ENCODE measurements at regions not wholly inside any gene's neighbourhood (a gene's known extent, or its start where the extent isn't known, plus 50 kb on each side); places are given as distances from the start of the nearest gene placed in this dataset.
A peak's percentile ranks its signal among the peaks of the same experiment; 100 is the strongest.

GRCh38 chr4:176569301-176569700, 223.4 kb downstream of the VEGFC start:
- H3K27ac ChIP-seq: no peak overlapping the region
- no peaks in the 10 kb centered on the region for H3K36me3 ChIP-seq
- TF ChIP-seq POLR2AphosphoS5 (IDR thresholded peaks at IDR 0.05) (no peak), CTCF (IDR thresholded peaks at IDR 0.05) (no peak), POLR2A (IDR thresholded peaks at IDR 0.05) (no peak), EP300 (IDR thresholded peaks at IDR 0.05) (no peak)
- no peaks in the 10 kb centered on the region for H3K27me3 ChIP-seq
- H3K9me3 ChIP-seq: no peaks in the 10 kb centered on the region
- no peaks in the 10 kb centered on the region for H3K4me1 ChIP-seq
- no peak overlapping the region for H3K4me3 ChIP-seq
- WGBS, 5 donors: 27 to 59% (median 40%) methylated on average over 2 of the region's 2 CpGs
- no peak for DNase-seq
- intact Hi-C loops (cut with DNase I; ENCODE audit: low total_unique reads): no loop called here

DNA sequence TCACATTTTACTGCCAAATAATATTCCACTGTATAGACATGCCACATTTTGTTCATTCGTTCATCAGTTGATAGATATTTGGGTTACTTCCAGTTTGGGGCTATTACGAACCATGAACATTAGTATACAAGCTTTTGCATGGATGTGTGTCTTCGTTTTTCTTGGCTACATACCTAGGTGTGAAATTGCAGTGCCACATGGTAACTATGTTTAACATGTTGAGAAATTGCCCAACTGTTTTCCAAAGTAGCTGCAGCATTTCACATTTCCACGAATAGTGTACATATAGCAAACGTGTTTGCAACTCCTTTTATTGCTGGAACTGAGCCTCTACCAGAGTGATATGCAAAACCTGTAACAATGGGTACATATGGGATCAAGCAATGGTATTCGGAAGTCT, 221.5 kb downstream of the VEGFC start:
- Histone ChIP-seq H3K4me1 (no peaks in the 10 kb centered on the region), H3K27me3 (no peaks in the 10 kb centered on the region), H3K4me3 (no peak overlapping the region), H3K36me3 (no peaks in the 10 kb centered on the region), H3K27ac (no peak overlapping the region), H3K9me3 (no peaks in the 10 kb centered on the region)
- intact Hi-C loops (cut with DNase I; ENCODE audit: low total_unique reads): no loop called here
- 71 to 79% (median 73%) methylated on average over 6 of the region's 6 CpGs for WGBS, 5 donors
- TF ChIP-seq POLR2AphosphoS5 (IDR thresholded peaks at IDR 0.05): no peak
- no peak for TF ChIP-seq POLR2A (IDR thresholded peaks at IDR 0.05)
- no peak for TF ChIP-seq EP300 (IDR thresholded peaks at IDR 0.05)
- TF ChIP-seq CTCF (IDR thresholded peaks at IDR 0.05): no peak
- no peak for DNase-seq

DNA sequence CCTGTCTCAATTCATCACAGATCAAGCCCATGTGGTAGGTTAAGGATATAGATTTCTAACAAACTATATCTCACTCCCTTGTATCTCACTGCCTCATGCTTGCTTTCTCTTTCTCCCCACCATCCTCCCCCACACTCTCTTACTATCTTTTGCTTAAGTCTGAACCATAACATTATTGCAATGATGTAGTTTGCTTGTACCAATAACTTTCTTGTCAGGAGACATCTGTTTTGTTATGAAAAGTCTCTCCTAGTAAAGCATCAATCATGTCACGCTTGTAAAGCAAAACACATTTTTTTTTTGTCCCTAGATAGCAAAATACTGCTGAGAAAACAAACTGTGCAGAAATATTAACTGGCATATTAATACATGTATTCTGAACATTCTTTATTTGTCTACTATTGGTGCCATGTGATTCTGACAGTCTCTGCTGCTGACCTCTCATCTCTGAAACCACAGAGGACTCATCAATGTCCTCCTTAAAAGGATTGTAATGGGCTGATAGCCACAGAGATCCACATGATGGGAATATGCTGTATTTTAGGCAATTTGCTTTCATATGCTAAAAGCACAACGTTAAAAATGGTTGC, 217.5 kb downstream of the VEGFC start:
- 39 to 59% (median 47%) methylated on average over 2 of the region's 2 CpGs for WGBS, 5 donors
- intact Hi-C loops (cut with DNase I; ENCODE audit: low total_unique reads): no loop called here
- no peak overlapping the region for H3K27ac ChIP-seq
- H3K27me3 ChIP-seq: no peaks in the 10 kb centered on the region
- H3K36me3 ChIP-seq: no peaks in the 10 kb centered on the region
- no peak overlapping the region for H3K4me3 ChIP-seq
- DNase-seq: peak in 1 of 2 donors; percentile 51
- TF ChIP-seq POLR2AphosphoS5 (IDR thresholded peaks at IDR 0.05): no peak
- TF ChIP-seq POLR2A (IDR thresholded peaks at IDR 0.05): no peak
- TF ChIP-seq EP300 (IDR thresholded peaks at IDR 0.05): no peak
- no peak for TF ChIP-seq CTCF (IDR thresholded peaks at IDR 0.05)
- no peaks in the 10 kb centered on the region for H3K4me1 ChIP-seq
- H3K9me3 ChIP-seq: no peaks in the 10 kb centered on the region

GRCh38 chr4:176579226-176579625, 213.5 kb downstream of the VEGFC start:
- Histone ChIP-seq H3K36me3 (no peaks in the 10 kb centered on the region), H3K4me1 (no peaks in the 10 kb centered on the region), H3K4me3 (no peak overlapping the region), H3K27ac (no peak overlapping the region), H3K27me3 (no peaks in the 10 kb centered on the region), H3K9me3 (peaks cover 0 to 8% (median 0%) of the 10 kb centered on the region in 4 donors)
- WGBS, 5 donors: 16 to 37% (median 19%) methylated on average over 6 of the region's 6 CpGs
- DNase-seq: no peak
- intact Hi-C loops (cut with DNase I; ENCODE audit: low total_unique reads): no loop called here
- TF ChIP-seq CTCF (IDR thresholded peaks at IDR 0.05): no peak
- TF ChIP-seq EP300 (IDR thresholded peaks at IDR 0.05): no peak
- peak in 1 of 3 donors; percentile 6 for TF ChIP-seq POLR2AphosphoS5 (IDR thresholded peaks at IDR 0.05)

Measured in stomach (tissue), 8 donors.